K562 (cell line): ENCODE measurements at regions not wholly inside any gene's neighbourhood (a gene's known extent, or its start where the extent isn't known, plus 50 kb on each side); places are given as distances from the start of the nearest gene placed in this dataset.

Experiments used
- ATAC-seq: fragments of 200-7000 bp; cut with Tn5 transposase; 3 replicates; pipeline ENCODE4 v1.9.1; 2020; ENCODE audit warnings: moderate library complexity
- BruUV-seq: library from RNA; stranded (reverse); fragments of 400-500 nt; replicated peaks from 2 replicates; lab custom pipeline; 2021; lab: Mats Ljungman, UMichigan
- CTCF ChIA-PET: fragments of 300-600 bp; formaldehyde crosslinking; extraction: SDS; loops from one replicate; lab custom pipeline; 2021; ENCODE audit warnings: low intra/inter-chr PET ratio; lab: Yijun Ruan, JAX
- POLR2A ChIA-PET: fragments of 300-600, 350-650 bp; sonication (Branson Sonifier 250); formaldehyde crosslinking; extraction: SDS; loops from one replicate; lab custom pipeline; 2021; ENCODE audit warnings: antibody characterized with exemption, inconsistent platforms; lab: Yijun Ruan, JAX
- DNase-seq, 4 experiments: peaks; one replicate each; pipeline versions ENCODE4 v3.0.0 to v3.0.0-alpha.2; 2011 to 2018; ENCODE audit warnings: low spot score in 3 of 4, mixed read lengths in 3 of 4; ENCODE audit errors: extremely low read depth in 1 of 4
- FAIRE-seq: peaks from 2 replicates; lab custom pipeline; 2011; peaks lifted over from hg19 to GRCh38; lab: Jason Lieb, UNC
- H2AFZ ChIP-seq: 2 replicates; pipeline ENCODE4 v1.6.0; 2011; ENCODE audit warnings: low read depth, low read length, control low read depth, inconsistent platforms
- H3K27ac ChIP-seq: fragments of 200-600 bp; 3 replicates; pipeline ENCODE4 v1.8.0; 2011; ENCODE audit warnings: low read depth, mild to moderate bottlenecking, control low read depth, inconsistent platforms, low read length, moderate library complexity, mixed read lengths; ENCODE audit errors: extremely low read depth
- H3K27me3 ChIP-seq, 2 experiments: fragments of 300-600 bp in 1 of 2; 2 replicates in 1 of 2; 3 replicates in 1 of 2; pipeline versions ENCODE4 v1.6.0 to v1.8.0; 2011; ENCODE audit warnings: inconsistent platforms in 2 of 2, low read length in 2 of 2, mild to moderate bottlenecking in 1 of 2, mixed read lengths in 1 of 2, moderate library complexity in 1 of 2; ENCODE audit not compliant: control insufficient read depth in 2 of 2, insufficient read depth in 2 of 2
- H3K36me3 ChIP-seq: fragments of 300-600 bp; 3 replicates; pipeline ENCODE4 v1.8.0; 2011; ENCODE audit warnings: mild to moderate bottlenecking, low read length, inconsistent platforms; ENCODE audit not compliant: control insufficient read depth, insufficient read depth
- H3K4me1 ChIP-seq, 2 experiments: fragments of 200-600 bp in 1 of 2; replicated peaks in 1 of 2; 2 replicates in 1 of 2; 3 replicates in 1 of 2; pipeline versions ENCODE4 v1.5.1 to v1.8.0; 2011; ENCODE audit warnings: inconsistent platforms in 2 of 2, low read length in 2 of 2, mild to moderate bottlenecking in 1 of 2, mixed read lengths in 1 of 2, moderate library complexity in 1 of 2; ENCODE audit not compliant: control insufficient read depth in 2 of 2, insufficient read depth in 2 of 2
- H3K4me2 ChIP-seq: 2 replicates; pipeline ENCODE4 v1.6.1; 2011; ENCODE audit warnings: low read length, control low read depth, inconsistent platforms, mixed read lengths; ENCODE audit not compliant: insufficient read depth
- H3K4me3 ChIP-seq: fragments of 200-600 bp; sonication (generic), shearing (Covaris generic); 2 replicates; pipeline ENCODE4 v1.5.1; 2016; ENCODE audit warnings: control low read depth, inconsistent platforms
- H3K79me2 ChIP-seq: fragments of 200-600 bp; 3 replicates; pipeline ENCODE4 v1.8.0; 2011; ENCODE audit warnings: low read length, inconsistent platforms; ENCODE audit not compliant: control insufficient read depth, insufficient read depth
- H3K9ac ChIP-seq, 2 experiments: 2 replicates each; pipeline versions ENCODE4 v1.6.0 to v1.6.1; 2011; ENCODE audit warnings: low read depth in 2 of 2, low read length in 2 of 2, control low read depth in 1 of 2, inconsistent platforms in 1 of 2, mild to moderate bottlenecking in 1 of 2, mixed read lengths in 1 of 2; ENCODE audit not compliant: insufficient read depth in 1 of 2
- H3K9me1 ChIP-seq: one replicate; pipeline ENCODE4 v1.6.0; 2011; ENCODE audit warnings: inconsistent platforms, mild to moderate bottlenecking, low read length, moderate library complexity; ENCODE audit not compliant: control insufficient read depth, insufficient read depth
- H3K9me3 ChIP-seq: replicated peaks from 2 replicates; pipeline ENCODE4 v1.5.1; 2011; ENCODE audit warnings: low read depth, low read length, inconsistent platforms; ENCODE audit not compliant: control insufficient read depth, insufficient read depth
- H4K20me1 ChIP-seq: replicated peaks from 2 replicates; pipeline ENCODE4 v1.6.1; 2011; ENCODE audit warnings: low read length, inconsistent platforms, mixed read lengths; ENCODE audit not compliant: control insufficient read depth, insufficient read depth
- CEBPB ChIP-seq: fragments of 450-650 bp; IDR thresholded peaks from 2 replicates; pipeline ENCODE4 v1.6.1; 2016; ENCODE audit warnings: missing genetic modification characterization, missing compliant biosample characterization
- DNMT1 ChIP-seq: fragments of 450-650 bp; IDR thresholded peaks from 2 replicates; pipeline ENCODE4 v1.6.1; 2016; ENCODE audit warnings: antibody characterized with exemption, mild to moderate bottlenecking
- ELK1 ChIP-seq: sonication (generic); formaldehyde crosslinking; IDR thresholded peaks from 2 replicates; pipeline ENCODE4 v1.8.1; 2022; ENCODE audit warnings: missing genetic modification reagents
- HMG20A ChIP-seq: fragments of 450-650 bp; formaldehyde crosslinking; conservative IDR thresholded peaks from 2 replicates; pipeline ENCODE4 v1.4.0; 2020; ENCODE audit warnings: mild to moderate bottlenecking, mixed read lengths
- IRF1 ChIP-seq: sonication (generic); formaldehyde crosslinking; IDR thresholded peaks from 2 replicates; pipeline ENCODE4 v1.8.0; 2022; ENCODE audit warnings: missing genetic modification reagents, mild to moderate bottlenecking, borderline replicate concordance
- KLF10 ChIP-seq: fragments of 250-450 bp; sonication (Bioruptor Pico); IDR thresholded peaks from 2 replicates; pipeline ENCODE4 v1.6.1; 2021; ENCODE audit warnings: matching md5 sums
- MAX ChIP-seq: sonication (generic); formaldehyde crosslinking; IDR thresholded peaks from 2 replicates; pipeline ENCODE4 v1.9.0; 2022; ENCODE audit warnings: mild to moderate bottlenecking, missing genetic modification reagents
- MCM7 ChIP-seq, 2 experiments: fragments of 450-650 bp; IDR thresholded peaks; 2 replicates each; pipeline ENCODE4 v1.6.1; 2016 to 2018
- MYC ChIP-seq, 2 experiments: fragments of 250-450 bp in 1 of 2; sonication (Bioruptor Pico) in 1 of 2; IDR thresholded peaks; 2 replicates each; pipeline versions ENCODE4 v1.5.1 to v1.6.1; 2012 to 2021; ENCODE audit warnings: low read depth in 2 of 2, borderline replicate concordance in 1 of 2, improper control_type of control experiment in 1 of 2, low read length in 1 of 2, mild to moderate bottlenecking in 1 of 2, moderate library complexity in 1 of 2
- NEUROD1 ChIP-seq: fragments of 150-350 bp; IDR thresholded peaks from 2 replicates; pipeline ENCODE4 v1.6.1; 2014; ENCODE audit warnings: borderline replicate concordance, low read length, low read depth; ENCODE audit not compliant: partially characterized antibody
- PHTF2 ChIP-seq: fragments of 250-450 bp; sonication (Bioruptor Pico); IDR thresholded peaks from 2 replicates; pipeline ENCODE4 v1.5.0; 2021; ENCODE audit warnings: mild to moderate bottlenecking
- SMAD3 ChIP-seq: fragments of 450-650 bp; formaldehyde crosslinking; conservative IDR thresholded peaks from 2 replicates; pipeline ENCODE4 v1.4.0; 2020; ENCODE audit warnings: mild to moderate bottlenecking
- SREBF1 ChIP-seq: fragments of 150-350 bp; IDR thresholded peaks from 2 replicates; pipeline ENCODE4 v1.6.1; 2014; ENCODE audit warnings: antibody characterized with exemption, low read depth, low read length, borderline replicate concordance
- SUPT5H ChIP-seq: fragments of 450-650 bp; IDR thresholded peaks from 2 replicates; pipeline ENCODE4 v1.6.1; 2016
- TBL1XR1 ChIP-seq, 2 experiments: IDR thresholded peaks; 2 replicates each; pipeline ENCODE4 v1.6.1; 2012; ENCODE audit warnings: improper control_type of control experiment in 2 of 2, low read length in 2 of 2, mild to moderate bottlenecking in 1 of 2
- U2AF1 ChIP-seq: fragments of 200-400 bp; formaldehyde crosslinking; optimal IDR thresholded peaks from 2 replicates; pipeline ENCODE3; 2017; ENCODE audit warnings: mild to moderate bottlenecking, low read depth, low read length, moderate library complexity
- ZFP30 ChIP-seq: fragments of 250-450 bp; sonication (Bioruptor Pico); IDR thresholded peaks from 2 replicates; pipeline ENCODE4 v1.8.0; 2022; ENCODE audit warnings: moderate library complexity, mild to moderate bottlenecking, inconsistent platforms, borderline replicate concordance
- ZNF133 ChIP-seq: fragments of 250-450 bp; sonication (Bioruptor Pico); IDR thresholded peaks from 2 replicates; pipeline ENCODE4 v1.4.0; 2020; ENCODE audit warnings: mild to moderate bottlenecking
- ZNF766 ChIP-seq: fragments of 200-800 bp; sonication (Bioruptor generic); conservative IDR thresholded peaks from 2 replicates; pipeline ENCODE4 v1.6.1; 2016; ENCODE audit warnings: missing genetic modification characterization, missing compliant biosample characterization
- WGBS: fragments of 100-300 bp; shearing (Covaris generic); methylation state at CpG from one replicate; pipeline ENCODE4 v1.1.6; 2016; ENCODE audit warnings: low coverage, mixed read lengths; ENCODE audit not compliant: insufficient coverage; ENCODE audit errors: missing lambda C conversion rate; 5-methylcytosine and 5-hydroxymethylcytosine counted together
- in situ Hi-C: fragments of 300-500 bp; cut with MboI; formaldehyde crosslinking; loops from 4 replicates; pipeline ENCODE4 v1.15.0; 2018; ENCODE audit warnings: inconsistent platforms, mixed read lengths
- intact Hi-C: fragments of 100-400 bp; cut with micrococcal nuclease; formaldehyde crosslinking; loops from 2 replicates; pipeline ENCODE4 v1.14.2; 2022

GRCh38 chr5:147154809-147155208 lies 80.0 kb upstream of the STK32A start:
- ChIA-PET CTCF (no interaction called here), POLR2A (no interaction called here)
- Histone ChIP-seq H3K9me3 (no peaks in the 10 kb centered on the region), H3K4me3 (no peak overlapping the region), H2AFZ (no peak overlapping the region), H3K79me2 (no peaks in the 10 kb centered on the region), H4K20me1 (no peaks in the 10 kb centered on the region), H3K4me1 (no peaks in the 10 kb centered on the region), H3K27ac (no peak overlapping the region), H3K9ac (no peak overlapping the region), H3K4me2 (no peak overlapping the region), H3K27me3 (no peaks in the 10 kb centered on the region), H3K9me1 (no peaks in the 10 kb centered on the region), H3K36me3 (no peaks in the 10 kb centered on the region)
- ATAC-seq (no peak), FAIRE-seq (no peak), DNase-seq (no peak)
- no peak for TF ChIP-seq SMAD3 (CRISPR knock-in tag)
- TF ChIP-seq KLF10 (CRISPR knock-in tag): no peak
- TF ChIP-seq SUPT5H: no peak
- TF ChIP-seq ZNF766 (CRISPR knock-in tag): no peak
- TF ChIP-seq SREBF1: no peak
- no peak for TF ChIP-seq CEBPB (tag)
- no peak for TF ChIP-seq PHTF2 (CRISPR knock-in tag)
- TF ChIP-seq MCM7 (IDR thresholded peaks at IDR 0.05): no peak
- TF ChIP-seq ELK1: no peak
- TF ChIP-seq ZFP30 (CRISPR knock-in tag): no peak
- no peak for TF ChIP-seq IRF1 (CRISPR knock-in tag)
- TF ChIP-seq MAX: no peak
- no peak for TF ChIP-seq TBL1XR1 (IDR thresholded peaks at IDR 0.05; ENCODE audit: low read length in 2 of 2)
- no peak for TF ChIP-seq MYC (IDR thresholded peaks at IDR 0.05; ENCODE audit: low read depth, low read length)
- TF ChIP-seq MYC (CRISPR knock-in tag; IDR thresholded peaks at IDR 0.05; ENCODE audit: borderline replicate concordance, low read depth): no peak
- TF ChIP-seq U2AF1: no peak
- TF ChIP-seq ZNF133: no peak
- no peak for TF ChIP-seq HMG20A
- TF ChIP-seq DNMT1: no peak
- TF ChIP-seq NEUROD1: no peak
- in situ Hi-C loops (no loop called here), intact Hi-C loops (no loop called here)
- BruUV-seq: no TSS peak
- WGBS: 0% methylated on average over 3 of the region's 3 CpGs
